Psoas muscle (tissue), 7 donors: ENCODE measurements at regions not wholly inside any gene's neighbourhood (a gene's known extent, or its start where the extent isn't known, plus 50 kb on each side); places are given as distances from the start of the nearest gene placed in this dataset.

Source experiments
- ATAC-seq, 4 donors: fragments of 200-7000 bp; cut with Tn5 transposase; one replicate each; pipeline ENCODE4 v1.9.1; 2020; ENCODE audit warnings: moderate library complexity in 3 of 4, mild to moderate bottlenecking in 2 of 4
- DNase-seq, 2 donors: peaks; one replicate each; pipeline ENCODE4 v3.0.0-alpha.2; 2020
- H3K27ac ChIP-seq: fragments of 200-600 bp; one replicate; pipeline ENCODE4 v1.8.0; 2022
- H3K27me3 ChIP-seq, 3 donors: fragments of 200-600 bp in 1 of 3; one replicate each; pipeline versions ENCODE4 v1.6.1 to v1.8.0; 2013 to 2022; ENCODE audit warnings: low read length in 2 of 3, mild to moderate bottlenecking in 2 of 3, moderate library complexity in 1 of 3; ENCODE audit not compliant: insufficient read depth in 3 of 3
- H3K36me3 ChIP-seq, 2 donors: fragments of 200-600 bp in 1 of 2; one replicate each; pipeline versions ENCODE4 v1.6.1 to v1.8.0; 2013 to 2022; ENCODE audit warnings: low read depth in 1 of 2, mild to moderate bottlenecking in 1 of 2, moderate library complexity in 1 of 2; ENCODE audit not compliant: insufficient read depth in 1 of 2
- H3K4me1 ChIP-seq: fragments of 200-600 bp; one replicate; pipeline ENCODE4 v1.8.0; 2022
- H3K4me3 ChIP-seq: fragments of 200-600 bp; one replicate; pipeline ENCODE4 v1.8.0; 2022; ENCODE audit warnings: mild to moderate bottlenecking
- H3K9me3 ChIP-seq: fragments of 200-600 bp; one replicate; pipeline ENCODE4 v1.8.0; 2022
- CTCF ChIP-seq: fragments of 200-600 bp; IDR thresholded peaks from one replicate; pipeline ENCODE4 v1.8.0; 2022; ENCODE audit warnings: antibody characterized with exemption
- WGBS, 3 donors: extraction: QIAGEN DNeasy Blood & Tissue Kit; methylation state at CpG; one replicate each; pipeline versions ENCODE4 v1.1.6 to v1.1.7; 2013; 5-methylcytosine and 5-hydroxymethylcytosine counted together
- intact Hi-C, 2 donors: fragments of 100-400 bp; cut with DNase I; formaldehyde crosslinking; loops; one replicate each; pipeline versions ENCODE4 v1.11.0 to v1.14.2; 2022
- donor health status: healthy with polysubstance abuse.
- donor health status: DM: no; HTN: no; CAD: no; lungs with moderate emphysema.
- donor health status: Bipolar disorder and iron deficiency.
- donor health status: healthy.
- donor health status: DM: yes; HTN: yes; CAD: no.
- donor health status: DM: no; HTN: no; CAD: no.
- donor health status: DM: yes; HTN: yes; CAD: no.

- no peak for ATAC-seq
- 85 to 90% (median 88%) methylated on average over 18 of the region's 18 CpGs for WGBS, 3 donors
- DNase-seq: no peak
- intact Hi-C loops: no loop called here
- Histone ChIP-seq H3K9me3 (peaks cover 92% of the 10 kb centered on the region), H3K27ac (no peak overlapping the region), H3K4me1 (no peaks in the 10 kb centered on the region), H3K4me3 (no peak overlapping the region), H3K36me3 (peaks cover 2 to 67% of the 10 kb centered on the region in 2 donors), H3K27me3 (no peaks in the 10 kb centered on the region)
- TF ChIP-seq CTCF: no peak
Measured at GRCh38 chr15:25058080-25058785, 103.4 kb downstream of the SNRPN start.

GRCh38 chr15:25059698-25060471 is 105.1 kb downstream of the SNRPN start:
- no peak overlapping the region for H3K4me3 ChIP-seq
- intact Hi-C loops: no loop called here
- no peaks in the 10 kb centered on the region for H3K27me3 ChIP-seq
- H3K9me3 ChIP-seq: peaks cover 100% of the 10 kb centered on the region
- no peak for DNase-seq
- no peak for ATAC-seq
- H3K36me3 ChIP-seq: peaks cover 2 to 64% of the 10 kb centered on the region in 2 donors
- WGBS, 3 donors: 90 to 93% (median 92%) methylated on average over 20 of the region's 20 CpGs
- no peaks in the 10 kb centered on the region for H3K4me1 ChIP-seq
- no peak for TF ChIP-seq CTCF
- H3K27ac ChIP-seq: no peak overlapping the region

GRCh38 chr15:25060472-25060803 is 105.7 kb downstream of the SNRPN start:
- Histone ChIP-seq H3K27ac (no peak overlapping the region), H3K27me3 (no peaks in the 10 kb centered on the region), H3K9me3 (peaks cover 100% of the 10 kb centered on the region), H3K36me3 (peaks cover 2 to 59% of the 10 kb centered on the region in 2 donors), H3K4me1 (no peaks in the 10 kb centered on the region), H3K4me3 (no peak overlapping the region)
- WGBS, 3 donors: 84 to 86% (median 85%) methylated on average over 8 of the region's 8 CpGs
- intact Hi-C loops: no loop called here
- no peak for TF ChIP-seq CTCF
- ATAC-seq (no peak), DNase-seq (no peak)

- intact Hi-C loops: no loop called here
- WGBS, 3 donors: 83 to 87% (median 85%) methylated on average over 10 of the region's 10 CpGs
- DNase-seq: no peak
- no peaks in the 10 kb centered on the region for H3K27me3 ChIP-seq
- no peaks in the 10 kb centered on the region for H3K4me1 ChIP-seq
- no peak overlapping the region for H3K27ac ChIP-seq
- H3K9me3 ChIP-seq: peaks cover 98% of the 10 kb centered on the region
- ATAC-seq: no peak
- H3K4me3 ChIP-seq: no peak overlapping the region
- no peak for TF ChIP-seq CTCF
- H3K36me3 ChIP-seq: peaks cover 2 to 59% of the 10 kb centered on the region in 2 donors
Measured at GRCh38 chr15:25060996-25061620, 106.3 kb downstream of the SNRPN start.
